Colonic mucosa (tissue), 4 donors: ENCODE measurements at regions not wholly inside any gene's neighbourhood (a gene's known extent, or its start where the extent isn't known, plus 50 kb on each side); places are given as distances from the start of the nearest gene placed in this dataset.

Experiments used
- DNase-seq: peaks from one replicate; pipeline ENCODE4 v3.0.0-alpha.2; 2020
- H3K27ac ChIP-seq: fragments of 200-600 bp; one replicate; pipeline ENCODE4 v1.8.0; 2021
- H3K27me3 ChIP-seq: fragments of 200-600 bp; one replicate; pipeline ENCODE4 v1.8.0; 2021
- H3K36me3 ChIP-seq: fragments of 200-600 bp; one replicate; pipeline ENCODE4 v1.8.0; 2021
- H3K4me1 ChIP-seq: fragments of 200-600 bp; one replicate; pipeline ENCODE4 v1.8.0; 2021; ENCODE audit warnings: mild to moderate bottlenecking
- H3K4me3 ChIP-seq: fragments of 200-600 bp; one replicate; pipeline ENCODE4 v1.8.0; 2021
- H3K9ac ChIP-seq, 2 donors: one replicate each; pipeline ENCODE4 v1.7.0; 2013; ENCODE audit warnings: control low read depth in 2 of 2, low read depth in 2 of 2, low read length in 2 of 2
- H3K9me3 ChIP-seq: fragments of 200-600 bp; one replicate; pipeline ENCODE4 v1.8.0; 2021
- intact Hi-C: fragments of 100-400 bp; cut with DNase I; formaldehyde crosslinking; loops from one replicate; pipeline ENCODE4 v1.14.1; 2022
- TF ChIP-seq, protein P1 (sequence below): fragments of 200-600 bp; IDR thresholded peaks from one replicate; pipeline ENCODE4 v1.8.0; 2022; ENCODE audit warnings: antibody characterized with exemption, mild to moderate bottlenecking
- donor health status: healthy.
- donor health status: DM: no; HTN: no; CAD: no.
- donor health status: DM: no; HTN: no; CAD: no.

- intact Hi-C loops = no loop called here
- TF ChIP-seq, protein P1, sequence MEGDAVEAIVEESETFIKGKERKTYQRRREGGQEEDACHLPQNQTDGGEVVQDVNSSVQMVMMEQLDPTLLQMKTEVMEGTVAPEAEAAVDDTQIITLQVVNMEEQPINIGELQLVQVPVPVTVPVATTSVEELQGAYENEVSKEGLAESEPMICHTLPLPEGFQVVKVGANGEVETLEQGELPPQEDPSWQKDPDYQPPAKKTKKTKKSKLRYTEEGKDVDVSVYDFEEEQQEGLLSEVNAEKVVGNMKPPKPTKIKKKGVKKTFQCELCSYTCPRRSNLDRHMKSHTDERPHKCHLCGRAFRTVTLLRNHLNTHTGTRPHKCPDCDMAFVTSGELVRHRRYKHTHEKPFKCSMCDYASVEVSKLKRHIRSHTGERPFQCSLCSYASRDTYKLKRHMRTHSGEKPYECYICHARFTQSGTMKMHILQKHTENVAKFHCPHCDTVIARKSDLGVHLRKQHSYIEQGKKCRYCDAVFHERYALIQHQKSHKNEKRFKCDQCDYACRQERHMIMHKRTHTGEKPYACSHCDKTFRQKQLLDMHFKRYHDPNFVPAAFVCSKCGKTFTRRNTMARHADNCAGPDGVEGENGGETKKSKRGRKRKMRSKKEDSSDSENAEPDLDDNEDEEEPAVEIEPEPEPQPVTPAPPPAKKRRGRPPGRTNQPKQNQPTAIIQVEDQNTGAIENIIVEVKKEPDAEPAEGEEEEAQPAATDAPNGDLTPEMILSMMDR = no peak
- no peaks in the 10 kb centered on the region for H3K27me3 ChIP-seq
Measured at GRCh38 chr6:104540743-104541142, 319.0 kb downstream of the HACE1 start.

DNA sequence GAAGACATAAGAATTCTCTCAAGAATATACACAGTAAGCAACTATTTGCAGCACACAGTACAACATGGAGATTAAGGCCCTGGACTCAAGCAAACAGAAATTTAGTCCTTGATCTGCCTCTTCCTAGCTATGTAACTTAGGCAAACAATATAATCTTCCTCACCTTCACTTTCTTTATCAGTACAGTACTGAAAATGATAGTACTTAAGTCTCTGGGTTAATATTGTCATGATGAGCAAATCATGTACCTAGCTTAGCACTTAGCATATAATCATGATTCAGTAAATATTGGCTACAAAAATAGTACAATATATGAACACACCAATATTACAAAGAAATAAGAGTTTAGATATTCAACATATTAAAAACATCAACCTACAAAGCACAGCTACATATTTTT lies 320.5 kb downstream of the HACE1 start:
- Histone ChIP-seq H3K36me3 (no peaks in the 10 kb centered on the region), H3K9me3 (no peaks in the 10 kb centered on the region), H3K27ac (no peak overlapping the region), H3K9ac (no peak overlapping the region), H3K4me1 (no peaks in the 10 kb centered on the region), H3K4me3 (no peak overlapping the region), H3K27me3 (no peaks in the 10 kb centered on the region)
- TF ChIP-seq, protein P1 = no peak
- intact Hi-C loops = no loop called here
- DNase-seq = no peak

More at GRCh38 chr6:104540743-104541142, 319.0 kb downstream of the HACE1 start:
- no peak for DNase-seq
- Histone ChIP-seq H3K36me3 (no peaks in the 10 kb centered on the region), H3K4me1 (no peaks in the 10 kb centered on the region), H3K9me3 (no peaks in the 10 kb centered on the region), H3K9ac (no peak overlapping the region), H3K27ac (no peak overlapping the region), H3K4me3 (no peak overlapping the region)

GRCh38 chr6:104537872-104538271 lies 321.8 kb downstream of the HACE1 start:
- H3K4me1 ChIP-seq = no peaks in the 10 kb centered on the region
- H3K9ac ChIP-seq = no peak overlapping the region
- no peaks in the 10 kb centered on the region for H3K36me3 ChIP-seq
- H3K27ac ChIP-seq = no peak overlapping the region
- intact Hi-C loops = no loop called here
- no peaks in the 10 kb centered on the region for H3K27me3 ChIP-seq
- no peak overlapping the region for H3K4me3 ChIP-seq
- no peaks in the 10 kb centered on the region for H3K9me3 ChIP-seq
- no peak for DNase-seq
- TF ChIP-seq, protein P1 = no peak

DNA sequence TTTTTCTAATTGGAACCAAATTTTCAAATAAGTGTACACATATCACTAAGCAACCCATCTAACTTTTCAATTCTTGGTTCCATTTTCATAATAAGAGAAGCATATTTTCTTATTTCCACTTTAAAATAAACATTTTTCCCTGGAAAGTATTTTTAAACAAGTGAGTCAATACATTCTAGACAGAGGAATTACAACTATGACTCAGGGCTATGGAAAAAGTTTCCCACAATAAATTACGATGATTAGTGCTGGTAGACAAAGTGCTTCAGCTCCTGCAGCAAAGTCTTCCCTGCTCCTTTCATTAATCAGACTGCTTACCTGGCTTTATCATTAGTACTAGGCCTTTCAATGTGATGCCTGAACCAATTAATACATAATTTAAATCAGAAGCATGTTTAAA lies 322.5 kb downstream of the HACE1 start:
- no peak overlapping the region for H3K27ac ChIP-seq
- no peak for DNase-seq
- H3K9ac ChIP-seq = no peak overlapping the region
- H3K9me3 ChIP-seq = no peaks in the 10 kb centered on the region
- no peaks in the 10 kb centered on the region for H3K36me3 ChIP-seq
- intact Hi-C loops = no loop called here
- no peaks in the 10 kb centered on the region for H3K4me1 ChIP-seq
- H3K4me3 ChIP-seq = no peak overlapping the region
- TF ChIP-seq, protein P1 = no peak
- no peaks in the 10 kb centered on the region for H3K27me3 ChIP-seq

DNA sequence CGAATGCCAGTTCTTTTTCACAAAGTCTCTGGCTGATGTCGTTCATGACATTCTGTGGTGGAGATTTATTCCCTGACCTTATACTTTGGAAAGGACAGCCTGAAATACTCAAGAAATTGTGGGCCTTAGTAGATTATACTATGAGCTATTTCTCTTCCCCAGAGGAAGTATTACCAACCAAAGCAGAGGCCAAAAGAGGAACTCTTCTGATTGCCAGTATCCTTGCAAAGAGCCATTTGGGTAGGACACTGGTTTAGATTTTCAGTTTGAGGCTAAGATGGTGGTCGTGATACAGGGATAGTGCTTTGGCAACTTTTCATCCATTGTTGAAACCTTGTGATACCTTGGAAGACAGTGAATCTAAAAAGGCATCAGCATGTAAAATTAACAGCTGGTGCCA lies 327.3 kb downstream of the HACE1 start:
- Histone ChIP-seq H3K4me3 (no peak overlapping the region), H3K27ac (no peak overlapping the region), H3K9me3 (no peaks in the 10 kb centered on the region), H3K36me3 (no peaks in the 10 kb centered on the region), H3K9ac (no peak overlapping the region), H3K27me3 (no peaks in the 10 kb centered on the region), H3K4me1 (no peaks in the 10 kb centered on the region)
- TF ChIP-seq, protein P1 = no peak
- intact Hi-C loops = no loop called here
- no peak for DNase-seq

DNA sequence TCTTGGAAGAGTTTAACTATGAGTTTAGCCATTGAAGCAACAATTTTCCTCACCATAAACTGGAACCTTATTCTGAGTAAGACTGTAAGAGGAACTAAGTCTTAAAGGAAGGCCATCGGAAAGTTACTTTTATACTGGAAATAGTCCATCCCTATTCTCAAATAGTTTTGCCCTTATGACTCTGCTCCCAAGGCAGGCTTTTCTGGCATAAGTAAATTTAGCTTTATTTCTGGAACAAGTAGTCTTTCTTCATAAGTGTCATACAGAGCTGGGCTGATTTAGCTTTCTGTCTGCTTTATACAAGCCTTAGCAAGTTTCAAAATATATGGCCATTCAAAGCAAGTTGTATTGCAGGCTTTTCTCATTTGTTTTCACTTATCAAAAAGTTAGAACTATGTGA lies 328.1 kb downstream of the HACE1 start:
- Histone ChIP-seq H3K4me3 (no peak overlapping the region), H3K4me1 (no peaks in the 10 kb centered on the region), H3K27me3 (no peaks in the 10 kb centered on the region), H3K36me3 (no peaks in the 10 kb centered on the region), H3K9me3 (no peaks in the 10 kb centered on the region), H3K9ac (no peak overlapping the region), H3K27ac (no peak overlapping the region)
- TF ChIP-seq, protein P1 = no peak
- intact Hi-C loops = no loop called here
- no peak for DNase-seq
